ENCODE measurements at regions not wholly inside any gene's neighbourhood (a gene's known extent, or its start where the extent isn't known, plus 50 kb on each side); places are given as distances from the start of the nearest gene placed in this dataset.

- DNase-seq (ENCODE audit: low read depth), result no peak
Observed at GRCh38 chr17:17398188-17398942, 78.4 kb upstream of the MED9 start.

- no peak for DNase-seq (ENCODE audit: low read depth)
Observed at GRCh38 chr17:17398943-17399926, 77.6 kb upstream of the MED9 start.

- DNase-seq (ENCODE audit: low read depth), result no peak
Observed at GRCh38 chr17:17400070-17400469, 76.7 kb upstream of the MED9 start.

GRCh38 chr17:17400566-17401184, 76.1 kb upstream of the MED9 start:
- DNase-seq (ENCODE audit: low read depth), result no peak

GRCh38 chr17:17401271-17401781, 75.5 kb upstream of the MED9 start:
- DNase-seq (ENCODE audit: low read depth), result no peak

GRCh38 chr17:17402558-17402957, 74.2 kb upstream of the MED9 start:
- DNase-seq (ENCODE audit: low read depth), result no peak

- DNase-seq (ENCODE audit: low read depth), result no peak
Observed at GRCh38 chr17:17403065-17403464, 73.7 kb upstream of the MED9 start.

GRCh38 chr17:17403899-17404576, 72.8 kb upstream of the MED9 start:
- peak; percentile 5 for DNase-seq (ENCODE audit: low read depth)

- no peak for DNase-seq (ENCODE audit: low read depth)
Observed at GRCh38 chr17:17405673-17406072, 71.1 kb upstream of the MED9 start.

GRCh38 chr17:17406225-17406624, 70.6 kb upstream of the MED9 start:
- DNase-seq (ENCODE audit: low read depth), result no peak

- no peak for DNase-seq (ENCODE audit: low read depth)
Observed at GRCh38 chr17:17408236-17408794, 68.5 kb upstream of the MED9 start.

- no peak for DNase-seq (ENCODE audit: low read depth)
Observed at GRCh38 chr17:17410357-17410756, 66.4 kb upstream of the MED9 start.

- no peak for DNase-seq (ENCODE audit: low read depth)
Observed at GRCh38 chr17:17411692-17412091, 65.1 kb upstream of the MED9 start.

- DNase-seq (ENCODE audit: low read depth), result no peak
Observed at GRCh38 chr17:17412326-17412725, 64.5 kb upstream of the MED9 start.

GRCh38 chr17:17413215-17413792, 63.5 kb upstream of the MED9 start:
- no peak for DNase-seq (ENCODE audit: low read depth)

GRCh38 chr17:17413821-17414220, 63.0 kb upstream of the MED9 start:
- DNase-seq (ENCODE audit: low read depth), result no peak

- no peak for DNase-seq (ENCODE audit: low read depth)
Observed at GRCh38 chr17:17414341-17414805, 62.4 kb upstream of the MED9 start.

- DNase-seq (ENCODE audit: low read depth), result no peak
Observed at GRCh38 chr17:17415006-17415405, 61.8 kb upstream of the MED9 start.

GRCh38 chr17:17416007-17416399, 60.8 kb upstream of the MED9 start:
- DNase-seq (ENCODE audit: low read depth), result no peak

- DNase-seq (ENCODE audit: low read depth), result no peak
Observed at GRCh38 chr17:17416400-17417360, 60.1 kb upstream of the MED9 start.

All from stimulated activated CD8-positive, alpha-beta memory T cell treated with anti-CD3 and anti-CD28 coated beads, Interleukin-15, amount 100 ng/mL, for 1 hour (primary cell).